ENCODE measurements at regions not wholly inside any gene's neighbourhood (a gene's known extent, or its start where the extent isn't known, plus 50 kb on each side); places are given as distances from the start of the nearest gene placed in this dataset.
"Not testable (repeated sequence)": the region's sequence is repeated elsewhere in the genome, so short reads cannot be mapped to it uniquely, and the experiment has no call there.

- TF ChIP-seq POLR2A (IDR thresholded peaks at IDR 0.05; ENCODE audit: low read depth, low read length), result no peak
- FAIRE-seq (peak; percentile 75), DNase-seq (ENCODE audit: insufficient read length, low spot score) (no peak)
Observed at GRCh38 chr10:55800602-55801352, 560.3 kb downstream of the ZWINT start.

GRCh38 chr10:55793024-55793423 is 568.0 kb downstream of the ZWINT start:
- TF ChIP-seq POLR2A (IDR thresholded peaks at IDR 0.05; ENCODE audit: low read depth, low read length), result no peak
- DNase-seq (ENCODE audit: insufficient read length, low spot score) (no peak), FAIRE-seq (peak; percentile 86)

- not testable (repeated sequence) for DNase-seq (ENCODE audit: insufficient read length, low spot score)
- FAIRE-seq, result peak; percentile 69
Observed at GRCh38 chr10:55790276-55790675, 570.8 kb downstream of the ZWINT start.

- FAIRE-seq (no peak), DNase-seq (ENCODE audit: insufficient read length, low spot score) (no peak)
- no peak for TF ChIP-seq POLR2A (IDR thresholded peaks at IDR 0.05; ENCODE audit: low read depth, low read length)
Observed at GRCh38 chr10:55786461-55787050, 574.5 kb downstream of the ZWINT start.

- no peak for DNase-seq (ENCODE audit: insufficient read length, low spot score)
- no peak for TF ChIP-seq POLR2A (IDR thresholded peaks at IDR 0.05; ENCODE audit: low read depth, low read length)
- FAIRE-seq, result no peak
Observed at GRCh38 chr10:55782181-55782580, 578.9 kb downstream of the ZWINT start.

- DNase-seq (ENCODE audit: insufficient read length, low spot score) (no peak), FAIRE-seq (no peak)
- TF ChIP-seq POLR2A (IDR thresholded peaks at IDR 0.05; ENCODE audit: low read depth, low read length), result no peak
Observed at GRCh38 chr10:55766212-55766611, 594.8 kb downstream of the ZWINT start.

- TF ChIP-seq POLR2A (IDR thresholded peaks at IDR 0.05; ENCODE audit: low read depth, low read length), result no peak
- FAIRE-seq, result peak; percentile 75
- no peak for DNase-seq (ENCODE audit: insufficient read length, low spot score)
Observed at GRCh38 chr10:55750458-55750857, 610.6 kb downstream of the ZWINT start.

- no peak for TF ChIP-seq POLR2A (IDR thresholded peaks at IDR 0.05; ENCODE audit: low read depth, low read length)
- no peak for DNase-seq (ENCODE audit: insufficient read length, low spot score)
- FAIRE-seq, result no peak
Observed at GRCh38 chr10:55747244-55747643, 613.8 kb downstream of the ZWINT start.

GRCh38 chr10:55746002-55746401 is 615.1 kb downstream of the ZWINT start:
- no peak for DNase-seq (ENCODE audit: insufficient read length, low spot score)
- no peak for TF ChIP-seq POLR2A (IDR thresholded peaks at IDR 0.05; ENCODE audit: low read depth, low read length)
- FAIRE-seq, result no peak

- FAIRE-seq, result no peak
- no peak for TF ChIP-seq POLR2A (IDR thresholded peaks at IDR 0.05; ENCODE audit: low read depth, low read length)
- DNase-seq (ENCODE audit: insufficient read length, low spot score), result no peak
Observed at GRCh38 chr10:55742487-55742886, 618.6 kb downstream of the ZWINT start.

- not testable (repeated sequence) for DNase-seq (ENCODE audit: insufficient read length, low spot score)
- peak; percentile 96 for FAIRE-seq
Observed at GRCh38 chr10:55740767-55741166, 620.3 kb downstream of the ZWINT start.

GRCh38 chr10:55740110-55740509 is 620.9 kb downstream of the ZWINT start:
- no peak for TF ChIP-seq POLR2A (IDR thresholded peaks at IDR 0.05; ENCODE audit: low read depth, low read length)
- DNase-seq (ENCODE audit: insufficient read length, low spot score), result no peak
- peak; percentile 50 for FAIRE-seq

GRCh38 chr10:55734112-55734511 is 626.9 kb downstream of the ZWINT start:
- FAIRE-seq, result no peak
- no peak for DNase-seq (ENCODE audit: insufficient read length, low spot score)
- no peak for TF ChIP-seq POLR2A (IDR thresholded peaks at IDR 0.05; ENCODE audit: low read depth, low read length)

- no peak for FAIRE-seq
- DNase-seq (ENCODE audit: insufficient read length, low spot score), result no peak
- TF ChIP-seq POLR2A (IDR thresholded peaks at IDR 0.05; ENCODE audit: low read depth, low read length), result no peak
Observed at GRCh38 chr10:55704950-55705349, 656.1 kb downstream of the ZWINT start.

- DNase-seq (ENCODE audit: insufficient read length, low spot score) (no peak), FAIRE-seq (peak; percentile 58)
- no peak for TF ChIP-seq POLR2A (IDR thresholded peaks at IDR 0.05; ENCODE audit: low read depth, low read length)
Observed at GRCh38 chr10:55668326-55668922, 692.6 kb downstream of the ZWINT start.

All from H54 (cell line).